ENCODE measurements at regions not wholly inside any gene's neighbourhood (a gene's known extent, or its start where the extent isn't known, plus 50 kb on each side); places are given as distances from the start of the nearest gene placed in this dataset.

- no peak for DNase-seq (ENCODE audit: low read depth in 3 of 3, low spot score in 1 of 3)
These were observed 126.3 kb upstream of the JUN start for GRCh38 chr1:58909914-58910681.

- no peak for DNase-seq (ENCODE audit: low read depth in 3 of 3, low spot score in 1 of 3)
These were observed 128.1 kb upstream of the JUN start for GRCh38 chr1:58911841-58912499.

GRCh38 chr1:58914925-58915324, 131.1 kb upstream of the JUN start:
- no peak for DNase-seq (ENCODE audit: low read depth in 3 of 3, low spot score in 1 of 3)

GRCh38 chr1:58917436-58917835, 133.6 kb upstream of the JUN start:
- no peak for DNase-seq (ENCODE audit: low read depth in 3 of 3, low spot score in 1 of 3)

GRCh38 chr1:58919226-58919958, 135.5 kb upstream of the JUN start:
- no peak for DNase-seq (ENCODE audit: low read depth in 3 of 3, low spot score in 1 of 3)

- DNase-seq (ENCODE audit: low read depth in 3 of 3, low spot score in 1 of 3), result no peak
These were observed 136.1 kb upstream of the JUN start for GRCh38 chr1:58919959-58920321.

- no peak for DNase-seq (ENCODE audit: low read depth in 3 of 3, low spot score in 1 of 3)
These were observed 137.5 kb upstream of the JUN start for GRCh38 chr1:58921342-58921741.

GRCh38 chr1:58921751-58922150, 137.9 kb upstream of the JUN start:
- no peak for DNase-seq (ENCODE audit: low read depth in 3 of 3, low spot score in 1 of 3)

GRCh38 chr1:58922302-58923089, 138.6 kb upstream of the JUN start:
- DNase-seq (ENCODE audit: low read depth in 3 of 3, low spot score in 1 of 3), result no peak

- DNase-seq (ENCODE audit: low read depth in 3 of 3, low spot score in 1 of 3), result no peak
These were observed 139.2 kb upstream of the JUN start for GRCh38 chr1:58923090-58923470.

- DNase-seq (ENCODE audit: low read depth in 3 of 3, low spot score in 1 of 3), result no peak
These were observed 140.2 kb upstream of the JUN start for GRCh38 chr1:58924016-58924565.

GRCh38 chr1:58924821-58925220, 141.0 kb upstream of the JUN start:
- no peak for DNase-seq (ENCODE audit: low read depth in 3 of 3, low spot score in 1 of 3)

GRCh38 chr1:58925247-58925646, 141.4 kb upstream of the JUN start:
- no peak for DNase-seq (ENCODE audit: low read depth in 3 of 3, low spot score in 1 of 3)

GRCh38 chr1:58926152-58926551, 142.3 kb upstream of the JUN start:
- DNase-seq (ENCODE audit: low read depth in 3 of 3, low spot score in 1 of 3), result no peak

- DNase-seq (ENCODE audit: low read depth in 3 of 3, low spot score in 1 of 3), result no peak
These were observed 143.3 kb upstream of the JUN start for GRCh38 chr1:58927041-58927721.

GRCh38 chr1:58927722-58928085, 143.9 kb upstream of the JUN start:
- DNase-seq (ENCODE audit: low read depth in 3 of 3, low spot score in 1 of 3), result no peak

- DNase-seq (ENCODE audit: low read depth in 3 of 3, low spot score in 1 of 3), result no peak
These were observed 144.7 kb upstream of the JUN start for GRCh38 chr1:58928514-58928913.

- peak; percentile 47 to 77 (median 53) for DNase-seq (ENCODE audit: low read depth in 3 of 3, low spot score in 1 of 3)
These were observed 146.0 kb upstream of the JUN start for GRCh38 chr1:58929671-58930325.

- DNase-seq (ENCODE audit: low read depth in 3 of 3, low spot score in 1 of 3), result no peak
These were observed 147.2 kb upstream of the JUN start for GRCh38 chr1:58931024-58931423.

- DNase-seq (ENCODE audit: low read depth in 3 of 3, low spot score in 1 of 3), result no peak
These were observed 147.9 kb upstream of the JUN start for GRCh38 chr1:58931756-58932155.
